Occipital lobe (tissue), 1 donor: ENCODE measurements at regions not wholly inside any gene's neighbourhood (a gene's known extent, or its start where the extent isn't known, plus 50 kb on each side); places are given as distances from the start of the nearest gene placed in this dataset.
"Not testable (repeated sequence)": the region's sequence is repeated elsewhere in the genome, so short reads cannot be mapped to it uniquely, and the experiment has no call there.

Source experiments
- DNase-seq: peaks from one replicate; lab custom pipeline; 2025; lab: John Stamatoyannopoulos, UW

DNA sequence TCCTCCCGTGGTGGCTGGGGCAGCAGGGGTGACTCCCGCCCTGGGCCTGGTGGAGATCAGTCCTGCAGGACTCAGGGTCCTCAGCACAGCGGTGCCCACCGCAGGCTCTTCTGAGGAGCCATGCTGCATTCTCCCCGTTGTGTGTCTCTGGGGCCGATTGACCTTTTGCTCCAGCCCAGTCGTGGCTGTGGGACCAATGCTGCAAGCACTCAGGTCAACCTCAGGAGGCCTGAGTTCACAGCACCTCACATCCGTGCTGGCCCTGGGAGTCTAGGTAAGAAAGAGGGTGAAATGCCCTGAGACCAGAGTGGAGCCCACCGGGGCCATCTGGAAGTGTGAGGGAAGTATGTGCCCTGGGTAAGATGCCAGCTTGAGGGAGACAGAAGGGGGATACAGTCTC, 316.1 kb upstream of the B3GAT1 start:
- no peak for DNase-seq

DNA sequence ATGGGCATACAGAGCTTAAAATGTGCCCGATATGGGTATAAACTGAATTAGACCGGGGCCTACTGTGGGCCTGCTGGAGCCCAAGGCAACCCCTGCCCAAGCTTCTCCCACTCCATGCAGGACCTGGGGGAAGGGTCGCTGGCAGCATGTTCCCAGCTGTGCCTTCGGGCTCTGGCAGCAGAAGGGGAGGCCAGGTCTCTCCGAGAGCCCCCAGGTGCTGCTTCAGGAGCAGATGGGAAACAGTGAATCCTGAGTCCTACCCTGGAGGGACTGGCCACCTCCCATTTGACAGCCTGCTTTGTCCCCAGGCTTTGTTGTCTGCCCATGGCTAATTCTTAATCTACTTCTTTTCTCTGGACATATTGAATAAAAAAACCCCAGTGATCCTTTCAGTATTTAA, 315.6 kb upstream of the B3GAT1 start:
- no peak for DNase-seq

DNA sequence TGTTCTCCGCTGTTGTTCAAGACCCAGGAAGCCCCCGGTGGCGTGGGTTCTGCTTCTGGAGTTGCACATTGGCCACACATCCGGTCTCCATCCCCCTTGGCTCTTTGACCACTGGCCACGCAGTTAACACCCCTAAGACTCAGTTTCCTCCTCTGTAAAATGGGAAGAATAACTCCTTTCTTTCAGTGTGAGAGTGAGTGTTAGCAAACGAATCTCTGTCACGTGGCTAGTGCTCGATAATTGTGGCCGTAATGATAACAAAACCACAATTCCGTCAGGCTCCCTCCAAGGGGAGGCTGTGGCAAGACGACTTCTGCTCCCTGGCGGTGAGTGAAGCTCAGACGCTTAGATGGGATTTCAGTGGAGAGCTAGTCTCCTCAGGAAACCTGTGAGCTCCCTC, 315.2 kb upstream of the B3GAT1 start:
- no peak for DNase-seq

DNA sequence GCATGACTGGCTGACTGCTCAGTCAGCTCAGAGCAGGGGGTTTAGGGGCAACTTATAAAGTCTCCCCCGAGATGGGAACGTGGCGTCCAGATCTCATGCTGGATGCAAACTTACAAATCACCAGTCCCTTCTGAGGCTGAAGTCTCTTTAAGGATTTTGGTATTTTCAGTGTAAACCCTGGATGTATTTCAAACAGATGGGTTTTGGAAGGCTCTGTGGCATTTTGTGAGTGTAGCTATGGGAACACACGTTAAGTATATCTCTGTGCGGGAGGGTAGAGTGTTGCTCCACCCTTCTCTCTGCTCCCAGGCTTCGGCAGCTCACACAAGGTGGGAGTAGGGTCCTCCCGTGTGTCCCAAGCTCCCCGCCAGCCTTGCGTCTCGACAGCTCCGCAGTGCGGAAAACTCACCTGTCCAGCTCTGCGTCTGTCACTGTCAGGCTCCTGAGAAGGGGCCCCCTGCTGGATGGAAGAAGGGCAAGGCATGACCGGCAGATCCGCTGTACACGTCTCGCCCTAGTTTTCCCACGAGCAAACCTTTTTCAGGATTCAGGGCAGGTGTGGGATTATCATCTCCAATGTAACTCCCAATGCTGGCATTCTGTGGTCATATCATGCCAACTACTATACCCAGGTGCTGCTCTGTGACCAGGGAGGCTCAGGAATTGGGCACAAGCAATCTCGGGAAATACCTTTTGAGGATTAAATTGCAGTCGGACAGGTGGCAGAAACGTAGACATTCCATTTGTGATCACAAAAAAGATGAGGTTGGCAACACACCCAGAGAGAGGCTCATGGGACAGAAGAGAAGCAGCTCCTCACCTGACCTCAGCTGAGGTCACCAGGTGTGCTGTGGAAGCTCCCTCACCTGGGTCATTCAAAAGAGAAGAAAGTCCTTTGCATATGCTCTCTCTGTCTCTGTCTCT, 313.9 kb upstream of the B3GAT1 start:
- no peak for DNase-seq

DNA sequence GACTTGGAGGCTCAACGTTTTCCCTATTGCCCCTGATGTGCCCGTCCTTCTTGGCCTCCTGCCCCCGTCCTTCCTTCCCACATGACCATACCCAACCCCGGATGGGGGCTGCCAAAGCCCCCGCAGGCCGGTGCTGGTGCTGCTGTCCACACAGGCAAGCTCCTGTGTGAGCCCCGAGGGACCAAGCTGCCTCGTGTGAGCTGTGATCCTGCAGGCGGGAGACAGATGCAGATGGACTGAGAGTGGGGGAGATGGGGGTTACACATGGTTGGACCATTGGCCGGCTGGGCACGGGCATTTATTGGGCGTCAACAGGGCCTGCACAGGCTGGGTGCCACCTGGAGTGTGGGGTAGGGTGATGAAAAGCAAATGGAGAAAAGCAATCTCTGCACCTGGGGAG, 313.2 kb upstream of the B3GAT1 start:
- DNase-seq: no peak

DNA sequence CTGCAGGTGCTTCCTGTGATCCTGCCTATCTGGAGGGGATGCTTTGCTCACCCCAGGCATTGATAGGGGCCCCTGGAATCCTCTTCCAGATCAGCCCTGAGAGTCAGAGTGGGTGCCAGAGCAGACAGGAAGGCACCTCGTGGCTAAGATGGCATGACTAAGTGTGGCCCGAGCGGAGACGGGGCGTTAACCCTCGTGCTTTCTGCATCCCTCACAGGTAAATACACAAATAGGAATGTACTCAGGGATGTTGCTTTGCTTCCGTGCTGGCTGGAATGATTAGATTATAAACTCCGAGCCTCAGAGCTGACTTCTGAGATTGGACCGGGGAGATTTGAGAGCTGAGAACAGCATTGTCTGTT, 312.7 kb upstream of the B3GAT1 start:
- no peak for DNase-seq

DNA sequence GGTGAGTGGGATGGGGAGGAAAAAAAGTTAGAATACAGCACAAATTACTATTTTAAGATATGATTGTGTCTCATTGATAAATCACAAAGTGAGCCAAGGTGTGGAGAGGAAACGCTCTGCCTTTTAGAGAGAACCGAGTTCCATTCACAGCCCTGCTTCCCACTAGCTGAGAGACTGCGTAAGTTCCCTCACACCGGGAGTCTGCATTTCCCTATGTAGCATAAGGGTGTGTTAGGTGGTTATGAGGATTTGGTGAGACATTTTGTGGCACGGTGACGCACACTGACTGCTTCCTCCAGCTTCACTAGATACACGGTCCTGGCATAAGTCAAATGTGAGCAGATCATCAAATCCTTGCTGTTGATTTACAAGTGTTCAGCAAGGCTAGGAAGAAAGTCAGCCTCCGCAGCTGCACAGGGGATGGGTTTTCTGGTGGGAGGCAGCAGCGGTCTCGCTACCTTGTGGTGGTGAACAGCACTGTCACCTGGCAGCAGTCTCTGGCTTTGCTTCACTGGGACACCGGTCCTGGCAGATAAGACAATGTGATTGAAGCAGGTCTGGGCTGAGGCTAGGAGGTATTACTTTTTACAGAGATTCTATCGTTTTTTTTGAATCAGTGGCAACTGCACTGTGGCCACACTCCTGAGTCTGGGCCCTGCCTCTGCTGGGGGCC, 312.2 kb upstream of the B3GAT1 start:
- no peak for DNase-seq

DNA sequence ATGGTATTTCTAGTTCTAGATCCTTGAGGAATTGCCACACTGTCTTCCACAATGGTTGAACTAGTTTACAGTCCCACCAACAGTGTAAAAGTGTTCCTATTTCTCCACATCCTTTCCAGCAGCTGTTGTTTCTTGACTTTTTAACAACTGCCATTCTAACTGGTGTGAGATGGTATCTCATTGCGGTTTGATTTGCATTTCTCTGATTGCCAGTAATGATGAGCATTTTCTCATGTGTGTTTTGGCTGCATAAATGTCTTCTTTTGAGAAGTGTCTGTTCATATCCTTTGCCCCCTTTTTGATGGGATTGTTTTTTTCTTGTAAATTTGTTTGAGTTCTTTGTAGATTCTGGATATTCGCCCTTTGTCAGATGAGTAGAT, 308.6 kb upstream of the B3GAT1 start:
- not testable (repeated sequence) for DNase-seq

DNA sequence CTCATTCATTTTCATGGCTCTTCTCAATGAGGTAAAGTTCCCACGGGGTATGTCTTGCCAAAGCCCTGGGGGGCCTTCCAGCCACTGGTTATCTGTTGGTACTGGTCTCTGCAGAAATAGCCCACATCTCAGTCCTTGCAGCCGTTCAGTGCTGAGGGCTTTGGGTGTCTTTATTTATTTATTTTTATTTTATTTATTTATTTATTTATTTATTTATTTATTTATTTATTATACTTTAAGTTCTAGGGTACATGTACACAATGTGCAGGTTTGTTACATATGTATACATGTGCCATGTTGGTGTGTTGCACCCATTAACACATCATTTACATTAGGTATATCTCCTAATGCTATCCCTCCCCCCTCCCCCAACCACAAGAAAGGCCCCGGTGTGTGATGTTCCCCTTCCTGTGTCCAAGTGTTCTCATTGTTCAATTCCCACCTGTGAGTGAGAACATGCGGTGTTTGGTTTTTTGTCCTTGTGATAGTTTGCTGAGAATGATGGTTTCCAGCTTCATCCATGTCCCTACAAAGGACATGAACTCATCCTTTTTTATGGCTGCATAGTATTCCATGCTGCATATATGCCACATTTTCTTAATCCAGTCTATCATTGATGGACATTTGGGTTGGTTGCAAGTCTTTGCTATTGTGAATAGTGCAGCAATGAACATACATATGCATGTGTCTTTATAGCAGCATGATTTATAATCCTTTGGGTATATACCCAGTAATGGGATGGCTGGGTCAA, 308.1 kb upstream of the B3GAT1 start:
- DNase-seq: not testable (repeated sequence)

DNA sequence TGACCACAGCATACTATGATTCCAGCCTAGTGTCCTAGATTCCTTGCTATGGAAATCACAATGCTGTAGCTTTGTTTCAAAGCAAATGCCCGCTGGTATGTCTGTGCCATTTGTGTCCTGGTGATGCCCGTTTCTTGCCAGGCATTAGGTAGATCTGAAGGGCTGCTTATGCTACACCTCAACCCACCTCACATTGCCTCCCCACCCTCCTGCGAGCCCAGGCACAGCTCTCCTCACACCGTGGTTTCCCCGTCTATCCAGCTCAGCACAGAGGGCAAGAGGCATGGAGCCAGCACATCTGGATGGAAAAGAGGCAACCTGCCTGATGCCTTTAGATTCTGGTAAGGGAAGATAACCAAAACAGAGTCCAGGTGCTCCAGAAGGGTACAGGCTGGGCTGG, 307.4 kb upstream of the B3GAT1 start:
- DNase-seq: no peak

DNA sequence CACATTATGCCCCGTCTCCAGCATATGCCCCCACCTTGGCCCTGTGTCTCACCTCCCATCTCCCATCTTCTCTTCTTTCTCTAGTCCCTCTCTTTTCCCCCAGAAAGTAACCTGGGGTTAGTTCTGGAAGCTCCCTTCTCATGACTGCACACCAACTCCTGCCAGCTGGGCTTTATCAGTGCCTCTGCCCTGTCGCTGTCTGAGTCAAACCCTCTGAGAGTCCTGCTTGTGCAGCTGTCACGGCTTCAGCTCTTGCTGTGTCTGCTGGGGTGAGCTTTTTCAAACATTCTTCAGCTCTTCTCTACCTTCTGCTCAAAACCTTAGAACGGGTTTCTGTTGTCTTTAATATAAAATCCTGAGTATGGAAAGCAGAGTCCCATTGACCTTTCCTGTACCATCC, 304.5 kb upstream of the B3GAT1 start:
- DNase-seq: no peak

DNA sequence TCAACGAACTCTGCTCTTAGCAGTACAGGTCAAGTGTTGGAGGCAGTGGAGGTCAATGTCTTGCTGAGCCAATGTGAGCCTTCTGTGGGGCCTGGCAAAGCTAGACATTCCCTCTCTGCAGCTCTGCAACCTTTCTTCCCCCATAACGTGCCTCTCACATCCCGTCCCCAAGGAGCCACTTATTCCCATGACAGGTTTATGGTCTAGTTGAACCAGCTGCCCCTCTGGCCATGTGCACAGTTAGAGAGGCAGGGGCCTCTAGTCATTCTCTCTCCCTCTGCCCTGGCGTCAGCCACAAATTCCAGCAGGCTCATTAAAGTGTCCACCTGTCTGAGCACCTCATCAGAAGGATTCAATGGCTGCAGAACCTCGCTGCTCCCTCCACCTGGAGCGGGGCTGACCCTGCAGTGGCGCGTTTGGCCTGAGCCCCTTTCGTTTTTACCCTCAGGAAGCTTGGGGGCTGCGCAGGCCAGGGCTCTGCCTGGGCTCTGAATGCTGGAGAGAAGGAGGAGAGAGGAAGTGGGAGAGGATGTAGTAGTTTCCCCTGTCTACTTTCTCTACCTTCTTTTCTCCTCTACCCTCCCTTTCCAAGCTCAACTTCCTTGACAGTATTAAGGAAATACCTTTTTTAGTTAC, 302.1 kb upstream of the B3GAT1 start:
- DNase-seq: no peak

DNA sequence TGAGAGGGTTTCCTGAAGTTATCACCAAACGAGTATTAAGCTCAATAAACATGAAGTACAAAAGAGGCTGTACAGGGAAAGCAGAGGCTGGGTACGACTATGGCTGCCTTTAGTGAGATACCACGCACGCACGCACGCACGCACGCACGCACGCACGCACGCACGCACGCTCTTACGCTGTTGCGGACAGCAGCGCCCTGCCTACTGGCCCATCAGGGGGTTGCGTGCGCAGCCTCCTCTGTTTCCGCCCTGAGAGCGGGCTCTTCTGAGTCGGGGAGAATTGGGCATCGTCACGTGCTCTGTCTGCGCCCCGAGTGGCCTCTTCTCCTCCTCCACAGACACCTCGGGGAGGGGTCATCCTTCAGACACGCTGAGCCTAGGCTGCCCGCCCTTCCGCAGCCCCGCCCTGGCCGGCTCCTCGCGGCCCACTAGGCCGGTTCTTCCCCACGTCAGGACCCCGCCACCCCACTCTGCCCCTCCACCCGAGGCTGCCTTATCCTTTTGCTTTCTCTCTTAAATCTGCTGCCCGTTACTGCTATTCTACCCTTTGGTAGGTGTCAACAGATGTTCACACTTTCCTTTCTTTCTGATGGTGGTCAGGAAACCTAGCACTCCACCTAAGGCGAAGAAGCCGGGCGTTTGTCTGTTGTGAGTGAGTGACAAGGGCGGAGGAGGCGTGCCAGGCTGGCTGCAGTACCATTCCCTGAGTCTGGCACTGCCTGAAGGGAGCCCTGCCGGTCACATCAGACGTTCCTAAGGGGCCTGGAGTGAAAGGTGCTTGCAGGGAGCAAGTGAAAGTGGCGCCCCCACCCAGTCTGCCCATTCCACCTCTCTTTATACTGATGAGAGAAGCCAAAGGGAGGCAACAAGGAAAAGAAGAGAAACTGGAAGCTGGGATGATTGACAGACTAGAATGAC, 300.4 kb upstream of the B3GAT1 start:
- no peak for DNase-seq

DNA sequence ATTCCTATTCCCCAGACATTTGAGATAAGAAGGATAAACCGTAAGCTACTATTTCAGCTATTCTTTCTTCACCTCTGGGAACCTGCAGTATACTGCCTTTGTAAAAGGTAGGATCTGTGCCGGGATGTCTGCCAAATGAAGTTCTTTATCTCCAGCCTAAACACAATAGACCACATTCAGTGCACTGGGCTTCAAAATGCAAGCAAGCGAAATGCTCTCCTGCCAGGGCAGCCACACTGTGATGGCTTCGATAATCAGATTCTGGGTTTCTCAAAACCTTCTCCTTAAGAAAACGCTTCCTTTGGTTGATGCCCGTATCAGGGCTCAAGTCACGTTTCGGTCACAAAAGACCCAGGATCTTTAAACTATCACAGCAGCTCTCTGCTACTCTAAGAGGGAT, 299.5 kb upstream of the B3GAT1 start:
- DNase-seq: no peak

DNA sequence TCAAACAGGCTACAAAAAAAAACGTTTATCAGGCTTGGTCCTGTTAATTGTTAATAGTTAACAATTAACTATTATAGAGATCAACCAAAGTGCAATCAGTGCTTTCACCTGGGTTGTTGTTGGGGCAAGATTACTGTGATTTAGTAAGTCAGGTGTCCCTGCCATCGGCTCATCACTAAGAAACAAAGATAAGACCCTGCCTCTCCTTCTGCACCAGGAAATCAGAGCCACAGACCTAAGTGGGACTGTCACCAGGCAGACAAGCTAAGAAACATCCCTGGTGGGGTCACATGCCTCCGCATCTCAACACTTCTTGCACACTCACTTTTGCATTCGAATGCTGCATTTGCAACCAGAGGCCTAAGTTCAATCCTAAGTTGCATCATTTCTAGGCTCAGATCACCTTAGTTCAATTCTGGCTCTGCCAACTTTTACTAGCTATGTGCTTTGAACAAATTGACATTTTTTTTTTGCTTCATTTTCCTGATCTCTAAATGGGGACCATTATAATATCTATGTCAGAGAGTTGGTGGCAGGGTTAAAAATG, 298.9 kb upstream of the B3GAT1 start:
- DNase-seq: no peak

DNA sequence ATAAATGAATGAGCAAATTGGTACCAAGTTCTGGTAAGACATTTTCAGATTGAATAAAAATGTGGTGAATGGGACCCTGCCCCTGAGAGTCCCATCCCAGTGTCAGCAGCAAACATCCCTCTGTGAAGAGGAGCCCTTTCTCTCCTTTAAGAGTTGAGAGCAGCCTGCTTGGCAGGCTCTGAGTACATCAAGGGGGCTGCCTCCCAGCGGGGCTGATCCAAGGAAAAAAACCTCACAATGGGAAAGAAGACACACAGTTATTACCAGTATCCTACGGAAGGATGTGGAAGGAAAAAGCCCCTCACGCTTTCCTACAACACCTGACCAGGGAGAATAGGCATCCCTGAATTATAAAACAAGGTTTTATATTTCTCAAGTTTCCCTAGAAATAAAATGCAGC, 293.8 kb upstream of the B3GAT1 start:
- DNase-seq: no peak

DNA sequence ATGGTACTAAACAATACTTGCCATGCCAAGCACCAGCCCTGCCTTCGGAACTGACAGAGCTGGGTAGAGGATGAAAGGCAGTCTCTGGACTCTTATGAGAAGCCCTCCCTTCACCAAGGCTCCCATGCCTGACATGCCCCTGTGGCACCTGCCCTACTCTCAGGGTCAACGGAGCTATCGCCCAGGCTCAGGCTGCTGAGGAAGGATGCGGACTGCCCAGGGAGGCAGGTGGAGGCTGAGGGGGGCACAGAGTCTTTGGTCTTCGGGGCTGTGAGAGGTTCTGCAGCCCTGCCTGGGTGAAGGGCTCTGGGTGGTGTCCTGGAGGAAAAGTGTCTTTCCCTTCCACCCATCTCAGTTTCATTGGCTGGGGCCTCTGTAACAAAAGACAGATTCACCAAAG, 290.8 kb upstream of the B3GAT1 start:
- DNase-seq: no peak

DNA sequence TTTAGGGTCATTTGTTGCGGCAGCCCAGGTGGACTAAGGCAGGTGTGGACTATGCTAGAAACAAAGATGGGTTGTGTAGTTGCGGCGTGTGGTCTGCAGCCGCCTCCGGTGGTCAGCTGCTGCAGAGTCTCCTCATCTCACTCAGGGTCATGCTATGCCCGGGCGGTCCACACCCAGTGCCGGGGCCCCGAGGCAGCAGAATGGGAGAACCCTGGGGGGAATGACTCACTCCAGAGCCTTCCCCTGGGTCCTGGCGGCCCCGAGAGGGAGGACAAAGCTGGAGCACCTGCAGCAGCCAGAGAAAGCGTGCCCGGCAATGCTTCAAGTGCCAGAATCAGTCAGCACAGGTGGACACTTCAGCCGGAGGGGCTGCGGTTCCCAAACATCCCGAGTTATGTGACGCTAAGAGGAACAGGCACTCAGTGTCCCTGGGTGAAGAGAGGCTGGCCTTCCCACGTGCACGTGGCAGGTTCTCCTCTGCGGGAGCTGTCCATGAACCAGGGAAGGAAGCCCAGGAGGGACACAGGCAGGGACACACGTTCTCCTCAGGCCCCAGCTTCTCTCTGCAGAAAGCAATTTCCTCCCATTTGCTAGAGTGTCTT, 289.6 kb upstream of the B3GAT1 start:
- DNase-seq: no peak

DNA sequence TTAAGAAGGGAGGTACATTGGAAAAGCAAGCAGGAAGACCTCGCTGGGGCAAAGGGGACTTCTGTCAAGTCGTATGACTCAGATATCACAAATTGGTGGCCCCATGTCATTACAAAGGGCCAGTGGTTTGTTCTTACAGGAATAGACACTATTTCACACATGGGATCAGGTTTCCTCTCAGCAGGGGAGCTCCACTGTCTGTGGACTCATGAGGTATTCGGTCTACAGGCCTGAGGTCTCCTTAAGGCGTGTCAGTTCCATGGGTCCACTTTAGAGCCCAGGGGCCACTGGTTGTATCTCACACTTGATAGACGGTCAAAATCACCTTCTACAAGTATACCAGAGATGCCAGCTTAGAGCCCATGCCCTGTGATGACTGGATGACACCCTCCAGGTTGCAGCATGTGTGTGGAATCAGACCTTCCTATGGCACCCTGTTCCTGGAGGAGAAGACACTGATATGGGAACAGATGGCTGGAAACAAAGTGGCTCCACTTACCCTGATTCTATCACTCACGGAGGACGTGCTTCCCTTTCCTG, 288.1 kb upstream of the B3GAT1 start:
- DNase-seq: no peak

DNA sequence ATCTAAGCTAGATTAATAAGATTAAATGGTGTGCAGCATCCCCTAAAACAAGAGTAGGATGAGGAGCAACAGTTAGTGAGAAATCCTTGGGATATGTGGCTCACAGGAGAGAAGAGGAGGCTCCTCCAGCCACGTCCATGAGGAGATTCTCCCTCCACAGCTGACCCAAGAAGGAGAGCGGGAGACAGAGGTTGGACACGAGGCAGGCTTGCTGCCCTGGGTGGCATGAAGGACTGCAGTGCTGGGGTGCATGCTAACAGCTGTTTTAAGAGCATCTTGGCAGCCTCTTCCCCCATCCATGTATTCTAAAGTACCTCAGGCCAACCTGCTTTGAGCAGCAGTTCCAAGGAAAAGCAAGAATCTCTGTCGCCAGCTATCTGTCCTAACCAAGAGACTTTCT, 284.4 kb upstream of the B3GAT1 start:
- no peak for DNase-seq
